ENCODE measurements at regions not wholly inside any gene's neighbourhood (a gene's known extent, or its start where the extent isn't known, plus 50 kb on each side); places are given as distances from the start of the nearest gene placed in this dataset.
"Not testable (repeated sequence)": the region's sequence is repeated elsewhere in the genome, so short reads cannot be mapped to it uniquely, and the experiment has no call there.

DNA sequence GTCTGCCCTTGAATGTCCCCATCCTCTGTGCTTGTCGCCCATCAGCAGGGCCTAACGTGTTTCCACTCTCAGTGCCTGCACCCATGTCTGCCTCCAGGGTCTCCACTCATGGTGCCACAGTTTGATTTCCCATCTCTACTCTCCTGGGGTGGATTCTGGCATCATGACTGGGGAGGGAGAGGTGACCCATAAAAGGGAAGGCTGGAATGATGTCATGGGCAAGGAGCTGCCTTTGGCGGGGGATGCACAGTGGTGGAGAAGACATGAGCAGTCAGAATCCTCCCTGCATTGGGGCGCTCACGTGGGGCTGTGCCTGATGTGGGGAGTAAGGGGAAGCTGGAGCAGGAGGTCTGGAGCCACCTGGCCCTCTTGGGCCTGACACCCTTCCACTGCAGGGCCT, 100.9 kb downstream of the USP22 start:
- no peak for DNase-seq (ENCODE audit: low read depth in 2 of 2)

DNA sequence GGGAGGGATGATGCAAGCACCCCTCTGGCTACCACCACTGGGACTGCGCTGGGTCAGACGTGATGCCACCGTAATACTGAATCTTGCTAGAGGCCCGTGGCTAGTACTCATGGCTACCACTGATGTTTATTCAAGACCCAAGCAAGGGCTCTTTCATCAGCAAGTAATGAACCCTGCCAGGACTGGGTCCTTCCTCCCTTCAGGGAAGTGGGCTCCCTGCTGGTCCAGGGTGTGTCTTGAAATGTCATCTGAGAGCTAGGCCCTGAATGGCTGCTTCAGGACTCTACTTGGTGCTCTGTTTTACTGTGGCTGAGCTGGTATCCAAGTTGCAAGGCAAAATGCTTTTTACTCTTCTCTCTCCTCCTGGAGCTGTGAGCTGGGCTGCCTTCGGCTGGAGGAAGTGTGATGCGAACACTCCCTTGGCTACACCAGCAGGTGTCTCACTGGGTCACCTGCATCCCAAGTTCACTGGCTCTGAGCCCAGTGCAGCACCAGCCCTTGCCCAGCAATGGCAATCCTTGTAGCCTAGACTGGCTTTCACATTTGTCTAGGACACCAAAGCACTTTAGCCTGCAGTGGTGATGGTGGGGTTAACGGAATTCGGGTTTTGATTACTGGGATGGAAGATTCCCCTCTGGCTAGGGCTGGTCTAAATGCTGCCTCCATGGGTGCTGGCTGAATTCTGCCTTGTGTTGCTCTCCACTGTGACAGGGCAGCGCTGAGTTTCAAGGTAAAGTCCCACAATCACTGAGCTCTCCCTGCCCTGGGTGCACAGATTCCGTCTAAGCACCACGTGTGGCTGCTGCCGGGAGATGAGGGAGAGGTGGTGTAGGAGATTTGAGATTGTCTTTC, 98.6 kb downstream of the USP22 start:
- no peak for DNase-seq (ENCODE audit: low read depth in 2 of 2)

DNA sequence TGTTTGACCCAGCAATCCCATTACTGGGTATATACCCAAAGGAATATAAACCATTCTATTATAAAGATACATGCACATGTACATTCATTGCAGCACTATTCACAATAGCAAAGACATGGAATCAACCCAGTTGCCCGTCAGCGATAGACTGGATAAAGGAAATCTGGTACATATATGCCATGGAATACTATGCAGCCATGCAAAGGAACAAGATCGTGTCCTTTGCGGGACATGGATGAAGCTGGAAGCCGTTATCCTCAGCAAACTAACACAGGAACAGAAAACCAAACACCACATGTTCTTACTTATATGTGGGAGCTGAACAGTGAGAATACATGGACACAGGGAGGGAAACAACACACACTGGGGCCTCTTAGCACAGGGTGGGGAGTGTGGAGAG, 95.1 kb downstream of the USP22 start:
- DNase-seq (ENCODE audit: low read depth in 2 of 2): not testable (repeated sequence)

DNA sequence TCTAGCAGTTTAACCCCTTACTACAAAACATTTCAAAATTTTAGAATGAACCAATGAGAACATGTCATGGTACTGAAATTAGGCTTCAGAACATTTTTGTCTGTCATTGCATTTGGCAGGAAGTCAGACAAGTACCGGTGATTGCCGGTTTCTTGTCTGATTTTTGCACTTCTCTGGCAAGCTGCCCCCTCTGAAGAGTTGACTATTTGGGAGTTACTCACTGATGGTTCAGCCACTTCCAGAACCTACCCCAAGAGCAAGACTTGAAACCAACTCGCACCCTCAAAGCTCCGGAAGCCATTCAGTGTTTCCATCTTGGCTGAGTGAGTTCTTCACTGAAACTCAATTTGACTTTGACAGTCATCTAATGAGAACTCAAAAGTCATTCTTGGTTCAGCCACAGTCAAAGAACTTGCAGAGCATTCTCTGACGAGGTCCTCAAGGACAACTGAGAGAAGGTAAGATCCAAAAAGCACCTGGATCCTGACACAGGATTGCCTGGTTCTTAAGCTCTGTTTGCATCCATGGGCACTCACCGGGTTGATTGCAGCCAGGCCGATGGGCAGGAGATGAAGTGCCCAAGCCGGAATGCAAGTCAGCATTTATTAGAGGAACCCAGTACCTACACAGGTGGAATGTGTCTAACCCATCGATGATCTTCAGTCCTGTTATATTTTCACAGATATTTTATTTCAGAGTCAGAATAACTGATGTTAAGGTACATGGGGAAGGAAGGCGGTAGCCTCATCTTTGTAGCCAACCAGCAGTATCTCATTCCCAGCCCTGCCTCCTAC, 93.6 kb downstream of the USP22 start:
- no peak for DNase-seq (ENCODE audit: low read depth in 2 of 2)
